OCI-M2 (cell line): ENCODE measurements at regions not wholly inside any gene's neighbourhood (a gene's known extent, or its start where the extent isn't known, plus 50 kb on each side); places are given as distances from the start of the nearest gene placed in this dataset.
"Not testable (repeated sequence)": the region's sequence is repeated elsewhere in the genome, so short reads cannot be mapped to it uniquely, and the experiment has no call there.

ENCODE experiments used
- DNase-seq: peaks from one replicate; lab custom pipeline; 2025; ENCODE audit not compliant: unreplicated experiment; lab: John Stamatoyannopoulos, UW

GRCh38 chr1:244291236-244292201 lies 160.2 kb downstream of the ADSS2 start:
- DNase-seq: no peak

GRCh38 chr1:244294599-244295224 lies 157.0 kb downstream of the ADSS2 start:
- DNase-seq: no peak

GRCh38 chr1:244296003-244296402 lies 155.7 kb downstream of the ADSS2 start:
- no peak for DNase-seq

- DNase-seq: no peak
Measured at GRCh38 chr1:244296447-244296846, 155.3 kb downstream of the ADSS2 start.

DNA sequence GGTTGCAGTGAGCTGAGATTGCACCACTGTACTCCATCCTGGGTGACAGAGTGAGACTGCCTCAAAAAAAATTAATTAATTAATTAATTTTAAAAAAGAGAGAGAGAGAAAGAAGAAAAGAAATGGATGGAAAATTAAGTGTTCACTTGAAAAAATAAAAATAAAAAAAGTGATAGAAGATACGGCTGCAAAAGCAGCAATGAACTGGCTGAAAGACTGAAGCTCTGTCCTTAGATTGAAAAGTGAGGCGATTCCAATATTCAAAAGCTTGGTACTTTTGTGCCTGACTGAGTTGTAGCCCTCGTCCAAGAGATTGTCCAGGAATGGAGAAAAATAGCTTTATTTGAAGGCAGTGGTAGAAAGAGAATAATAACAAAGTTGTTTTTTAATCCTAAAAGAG lies 154.6 kb downstream of the ADSS2 start:
- DNase-seq: no peak

GRCh38 chr1:244297616-244298015 lies 154.1 kb downstream of the ADSS2 start:
- DNase-seq: no peak

DNA sequence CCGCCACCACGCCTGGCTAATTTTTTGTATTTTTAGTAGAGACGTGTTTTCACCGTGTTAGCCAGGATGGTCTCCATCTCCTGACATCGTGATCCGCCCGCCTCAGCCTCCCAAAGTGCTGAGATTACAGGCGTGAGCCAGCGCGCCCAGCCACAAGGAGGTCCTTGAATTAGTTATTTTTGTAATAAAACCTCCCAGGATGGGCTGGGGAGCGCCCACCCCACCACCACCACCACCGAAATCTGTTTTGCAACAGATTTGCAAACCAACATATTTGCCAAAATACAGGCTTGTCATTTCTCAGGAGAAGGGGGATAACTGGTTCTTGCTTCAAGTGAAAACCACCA lies 151.7 kb downstream of the ADSS2 start:
- not testable (repeated sequence) for DNase-seq

GRCh38 chr1:244301595-244302130 lies 150.0 kb downstream of the ADSS2 start:
- no peak for DNase-seq

DNA sequence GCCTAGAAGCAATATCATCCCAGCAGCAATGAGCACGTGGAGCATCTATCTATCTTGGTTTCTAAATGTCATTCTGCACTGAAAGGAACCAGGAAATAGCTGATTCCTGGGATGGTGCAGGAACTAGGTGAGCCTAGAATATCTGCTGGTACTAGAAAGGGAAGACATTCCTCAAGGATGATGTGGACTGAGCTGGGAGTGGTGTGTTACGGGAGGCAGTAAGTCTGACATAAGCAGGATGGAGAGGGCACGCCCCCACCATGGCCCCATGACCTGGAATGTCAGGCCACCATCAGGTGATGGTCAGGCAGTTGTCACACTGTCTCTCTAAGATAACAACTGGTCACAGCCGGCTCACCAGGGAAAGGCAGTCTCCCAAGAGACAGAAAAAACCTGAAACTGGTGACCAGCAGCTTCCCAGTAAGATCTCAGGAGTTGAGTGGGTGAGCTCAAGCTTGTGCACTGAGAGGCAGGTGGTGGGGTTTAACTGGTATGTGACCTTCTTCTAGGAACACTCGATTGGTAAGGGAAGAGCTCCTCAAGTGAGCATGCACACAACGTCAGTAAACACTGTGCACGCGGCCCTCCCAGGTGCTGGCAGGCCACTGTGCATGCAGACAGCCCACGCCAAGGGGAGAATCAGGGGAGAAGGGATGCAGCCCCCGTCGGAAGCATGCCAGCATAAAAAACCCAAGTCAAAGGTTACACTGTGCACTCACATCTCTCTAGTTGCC lies 148.7 kb downstream of the ADSS2 start:
- DNase-seq: no peak

DNA sequence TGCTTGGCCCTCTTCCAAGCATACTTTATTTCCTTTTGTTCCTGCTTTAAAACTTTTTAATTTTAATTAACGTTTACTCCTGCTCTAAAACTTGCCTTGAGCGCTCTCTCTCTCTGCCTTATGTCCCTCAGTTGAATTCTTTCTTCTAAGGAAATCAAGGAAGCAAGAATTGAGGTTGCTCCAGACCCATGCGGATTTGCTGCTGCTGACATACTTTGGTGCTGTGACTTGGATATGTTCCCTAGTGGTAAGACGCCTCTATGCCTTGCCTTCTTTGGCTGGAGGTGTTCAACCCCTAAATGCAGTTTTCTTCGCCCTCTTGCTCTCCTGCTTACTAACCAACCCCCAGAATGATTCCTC lies 148.1 kb downstream of the ADSS2 start:
- DNase-seq: no peak

DNA sequence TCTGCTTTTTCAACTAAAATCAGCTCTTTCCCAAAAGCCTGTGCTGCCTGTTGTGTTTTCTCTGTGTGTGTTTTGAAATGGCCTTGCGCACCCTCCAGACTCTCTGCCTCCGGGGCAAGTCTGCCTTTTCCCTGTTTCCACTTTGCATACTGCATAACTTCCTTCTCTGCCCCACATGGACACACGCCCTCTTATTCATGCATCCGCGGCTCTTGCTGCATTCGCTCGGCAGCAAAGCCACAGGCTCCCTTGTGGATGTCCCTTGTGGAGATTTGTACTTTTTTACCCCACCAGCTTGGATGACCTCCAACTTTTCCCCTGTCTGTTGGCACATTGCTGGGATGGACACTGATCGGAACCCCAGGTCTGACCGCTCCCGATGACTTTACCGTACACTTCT lies 147.6 kb downstream of the ADSS2 start:
- no peak for DNase-seq

- DNase-seq: no peak
Measured at GRCh38 chr1:244304656-244305055, 147.1 kb downstream of the ADSS2 start.

DNA sequence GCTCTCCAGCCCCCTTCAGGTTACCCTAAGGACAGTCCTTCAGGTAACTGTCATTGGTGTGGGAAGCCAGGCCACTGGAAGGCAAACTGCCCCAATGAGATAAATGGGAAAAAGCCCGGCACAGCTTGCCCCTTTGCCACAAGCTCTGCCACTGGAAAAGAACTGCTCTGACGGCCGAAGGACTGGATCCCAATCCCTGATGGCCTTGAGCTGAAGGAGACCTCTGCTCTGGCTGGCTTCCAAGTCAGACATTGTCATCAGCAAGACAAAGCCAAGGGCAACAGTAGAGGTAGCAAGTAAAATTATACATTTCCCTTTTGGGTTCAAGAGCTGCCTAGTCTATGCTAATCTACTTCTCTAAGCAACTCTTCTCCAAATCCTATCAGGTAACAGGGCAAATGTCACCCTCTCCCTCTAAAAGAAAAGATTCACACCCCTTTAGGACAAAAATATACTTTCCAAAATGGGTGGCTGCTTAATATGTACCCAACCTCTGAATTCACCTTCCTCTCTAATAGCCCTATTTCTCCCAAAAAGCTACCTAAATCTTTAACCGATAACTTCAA lies 145.8 kb downstream of the ADSS2 start:
- DNase-seq: no peak

DNA sequence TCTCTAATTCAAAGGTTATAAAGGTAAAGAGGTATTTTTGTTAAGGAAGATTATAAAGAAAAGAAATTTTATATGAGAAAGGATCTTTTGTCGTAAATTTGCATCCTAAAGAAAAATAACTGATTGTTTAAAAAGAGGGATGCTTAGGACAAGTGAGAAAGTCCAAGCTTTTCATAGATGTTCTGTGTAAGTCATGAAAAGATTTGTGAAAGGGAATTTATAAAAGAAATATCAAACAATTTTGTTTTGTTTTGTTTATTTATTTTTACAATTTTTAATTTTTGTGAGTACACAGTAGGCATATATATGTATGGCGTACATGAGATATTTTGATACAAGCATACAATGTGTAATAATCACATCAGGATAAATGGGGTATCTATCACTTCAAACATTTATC lies 145.2 kb downstream of the ADSS2 start:
- no peak for DNase-seq

DNA sequence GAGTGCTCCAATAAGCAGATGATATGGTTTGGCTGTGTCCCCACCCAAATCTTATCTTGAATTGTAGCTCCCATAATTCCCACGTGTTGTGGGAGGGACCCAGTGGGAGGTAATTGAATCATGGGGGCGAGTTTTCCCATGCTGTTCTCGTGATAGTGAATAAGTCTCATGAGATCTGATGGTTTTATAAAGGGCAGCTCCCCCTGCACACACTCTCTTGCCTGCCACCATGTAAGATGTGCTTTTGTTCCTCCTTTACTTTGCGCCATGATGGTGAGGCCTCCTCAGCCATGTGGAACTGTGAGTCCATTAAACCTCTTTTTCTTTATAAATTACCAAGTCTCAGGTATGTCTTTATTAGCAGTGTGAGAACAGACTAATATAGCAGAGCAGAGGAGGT lies 142.5 kb downstream of the ADSS2 start:
- not testable (repeated sequence) for DNase-seq

DNA sequence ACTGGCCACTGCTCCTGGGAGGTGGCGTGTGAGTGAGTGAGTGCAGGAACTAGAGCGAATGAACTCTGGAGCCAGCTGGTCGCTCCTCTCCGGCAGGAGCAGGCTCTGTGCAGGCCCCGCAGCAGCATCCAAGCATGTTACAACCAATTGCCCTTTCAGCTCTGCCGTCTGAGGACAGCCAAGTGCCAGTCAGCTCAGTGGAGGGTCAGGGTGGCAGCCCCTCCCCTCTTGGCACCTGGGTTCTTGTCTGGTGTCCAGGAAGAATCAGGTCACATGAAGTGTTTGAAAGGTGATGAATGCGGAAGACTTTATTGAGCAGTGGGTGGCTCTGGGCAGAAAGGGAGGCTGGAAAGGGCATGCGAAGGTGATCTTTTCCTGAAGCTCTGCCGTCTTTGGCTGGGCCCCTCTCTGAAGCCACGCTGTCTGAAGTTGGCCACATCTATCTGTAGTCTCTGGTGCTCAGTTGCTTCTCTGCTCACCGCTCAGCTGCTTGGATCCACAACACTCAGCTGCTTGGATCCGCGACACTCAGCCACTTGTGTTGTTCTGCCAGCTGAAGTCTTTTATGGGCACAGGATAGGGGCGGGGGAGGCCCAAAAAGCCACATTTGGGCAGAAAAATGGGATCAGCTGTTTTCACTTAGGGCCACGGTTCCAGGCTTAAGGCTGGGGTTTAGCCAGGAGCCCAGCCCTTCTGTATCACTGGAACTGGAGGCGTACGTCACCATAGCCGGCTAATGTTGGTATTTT lies 139.8 kb downstream of the ADSS2 start:
- no peak for DNase-seq

- DNase-seq: no peak
Measured at GRCh38 chr1:244313346-244313745, 138.4 kb downstream of the ADSS2 start.

- no peak for DNase-seq
Measured at GRCh38 chr1:244314921-244315559, 136.7 kb downstream of the ADSS2 start.

- DNase-seq: no peak
Measured at GRCh38 chr1:244315996-244316395, 135.7 kb downstream of the ADSS2 start.

GRCh38 chr1:244316407-244316806 lies 135.3 kb downstream of the ADSS2 start:
- DNase-seq: no peak
